Transverse colon (tissue), 4 donors: ENCODE measurements at regions not wholly inside any gene's neighbourhood (a gene's known extent, or its start where the extent isn't known, plus 50 kb on each side); places are given as distances from the start of the nearest gene placed in this dataset.

Experiments used
- EP300 ChIP-seq: sonication (generic); formaldehyde crosslinking; IDR thresholded peaks from one replicate; pipeline ENCODE4 v1.6.1; 2017; ENCODE audit warnings: antibody characterized with exemption, low read depth
- POLR2A ChIP-seq: fragments of 450-650 bp; IDR thresholded peaks from one replicate; pipeline ENCODE4 v1.6.1; 2016; ENCODE audit warnings: antibody characterized with exemption, mild to moderate bottlenecking, moderate library complexity
- POLR2AphosphoS5 ChIP-seq, 3 donors: sonication (generic); formaldehyde crosslinking; IDR thresholded peaks; one replicate each; pipeline ENCODE4 v1.6.1; 2016; ENCODE audit warnings: antibody characterized with exemption in 3 of 3
- TF ChIP-seq, protein P1 (sequence below), 5 experiments: fragments of 200-600 bp in 3 of 5; fragments of 450-650 bp in 2 of 5; sonication (generic) in 3 of 5; IDR thresholded peaks; 1 replicate in 2 of 5; 2 replicates in 3 of 5; pipeline ENCODE4 v1.5.1; 2016 to 2017; ENCODE audit warnings: antibody characterized with exemption in 5 of 5, inconsistent platforms in 3 of 5, mild to moderate bottlenecking in 2 of 5, moderate library complexity in 1 of 5

DNA sequence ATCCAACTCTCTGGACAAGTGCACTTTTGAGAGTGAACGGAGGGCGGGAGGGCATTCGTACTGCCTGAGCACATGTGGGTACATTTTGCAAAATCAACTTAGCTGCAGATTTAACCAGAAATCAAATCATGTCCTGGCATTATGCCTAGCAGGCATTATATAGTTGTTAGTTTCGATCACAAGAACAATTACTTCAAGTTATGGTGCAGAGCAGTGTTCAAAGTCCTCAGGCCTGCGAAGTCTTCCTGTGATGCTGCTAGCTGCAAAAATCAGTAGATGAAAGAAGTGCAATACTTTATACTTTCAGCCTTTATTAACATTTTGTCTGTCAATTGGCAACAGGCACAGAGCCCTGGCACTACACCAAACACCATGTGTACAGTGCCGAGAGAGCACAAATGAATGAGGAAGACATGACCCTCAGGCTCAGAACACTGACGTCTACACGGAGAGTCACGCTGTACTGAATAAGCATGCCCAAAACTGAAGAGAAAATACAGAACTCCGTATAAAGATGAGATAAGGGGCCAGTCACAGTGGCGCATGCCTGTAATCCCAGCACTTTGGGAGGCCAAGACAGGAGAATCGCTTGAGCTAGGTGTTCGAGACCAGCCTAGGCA, 92.1 kb upstream of the CREB1 start:
- TF ChIP-seq, protein P1, sequence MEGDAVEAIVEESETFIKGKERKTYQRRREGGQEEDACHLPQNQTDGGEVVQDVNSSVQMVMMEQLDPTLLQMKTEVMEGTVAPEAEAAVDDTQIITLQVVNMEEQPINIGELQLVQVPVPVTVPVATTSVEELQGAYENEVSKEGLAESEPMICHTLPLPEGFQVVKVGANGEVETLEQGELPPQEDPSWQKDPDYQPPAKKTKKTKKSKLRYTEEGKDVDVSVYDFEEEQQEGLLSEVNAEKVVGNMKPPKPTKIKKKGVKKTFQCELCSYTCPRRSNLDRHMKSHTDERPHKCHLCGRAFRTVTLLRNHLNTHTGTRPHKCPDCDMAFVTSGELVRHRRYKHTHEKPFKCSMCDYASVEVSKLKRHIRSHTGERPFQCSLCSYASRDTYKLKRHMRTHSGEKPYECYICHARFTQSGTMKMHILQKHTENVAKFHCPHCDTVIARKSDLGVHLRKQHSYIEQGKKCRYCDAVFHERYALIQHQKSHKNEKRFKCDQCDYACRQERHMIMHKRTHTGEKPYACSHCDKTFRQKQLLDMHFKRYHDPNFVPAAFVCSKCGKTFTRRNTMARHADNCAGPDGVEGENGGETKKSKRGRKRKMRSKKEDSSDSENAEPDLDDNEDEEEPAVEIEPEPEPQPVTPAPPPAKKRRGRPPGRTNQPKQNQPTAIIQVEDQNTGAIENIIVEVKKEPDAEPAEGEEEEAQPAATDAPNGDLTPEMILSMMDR (IDR thresholded peaks at IDR 0.05) = no peak
- no peak for TF ChIP-seq EP300
- no peak for TF ChIP-seq POLR2AphosphoS5 (IDR thresholded peaks at IDR 0.05)
- no peak for TF ChIP-seq POLR2A
